ENCODE measurements at regions not wholly inside any gene's neighbourhood (a gene's known extent, or its start where the extent isn't known, plus 50 kb on each side); places are given as distances from the start of the nearest gene placed in this dataset.
"Not testable (repeated sequence)": the region's sequence is repeated elsewhere in the genome, so short reads cannot be mapped to it uniquely, and the experiment has no call there.

GRCh38 chr1:8226747-8227146, 91.2 kb upstream of the SLC45A1 start:
- no peak for ATAC-seq
- TF ChIP-seq ZFP30 (CRISPR knock-in tag; IDR thresholded peaks at IDR 0.05) (no peak), ZNF8 (CRISPR knock-in tag; IDR thresholded peaks at IDR 0.05) (no peak), PPARA (CRISPR knock-in tag; IDR thresholded peaks at IDR 0.05; ENCODE audit: borderline replicate concordance) (no peak), ARNTL (CRISPR knock-in tag; IDR thresholded peaks at IDR 0.05; ENCODE audit: borderline replicate concordance, low read depth) (no peak), TCF4 (CRISPR knock-in tag; IDR thresholded peaks at IDR 0.05; ENCODE audit: borderline replicate concordance) (no peak), TSHZ2 (CRISPR knock-in tag; IDR thresholded peaks at IDR 0.05) (no peak)

GRCh38 chr1:8226024-8226423, 91.9 kb upstream of the SLC45A1 start:
- not testable (repeated sequence) for ATAC-seq

- no peak for TF ChIP-seq TSHZ2 (CRISPR knock-in tag; IDR thresholded peaks at IDR 0.05)
- TF ChIP-seq ESRRG (CRISPR knock-in tag; IDR thresholded peaks at IDR 0.05): no peak
- TF ChIP-seq TOX (CRISPR knock-in tag; IDR thresholded peaks at IDR 0.05; ENCODE audit: borderline replicate concordance): no peak
- no peak for TF ChIP-seq CSRNP3 (CRISPR knock-in tag; IDR thresholded peaks at IDR 0.05)
- TF ChIP-seq RARB (CRISPR knock-in tag; IDR thresholded peaks at IDR 0.05): no peak
- no peak for TF ChIP-seq ISL1 (CRISPR knock-in tag; IDR thresholded peaks at IDR 0.05)
- no peak for TF ChIP-seq OSR1 (CRISPR knock-in tag; IDR thresholded peaks at IDR 0.05)
- TF ChIP-seq ZNF8 (CRISPR knock-in tag; IDR thresholded peaks at IDR 0.05): no peak
- TF ChIP-seq ZFP30 (CRISPR knock-in tag; IDR thresholded peaks at IDR 0.05): no peak
- TF ChIP-seq ZNF70 (CRISPR knock-in tag; IDR thresholded peaks at IDR 0.05): no peak
- no peak for TF ChIP-seq TCF4 (CRISPR knock-in tag; IDR thresholded peaks at IDR 0.05; ENCODE audit: borderline replicate concordance)
- TF ChIP-seq CREB5 (CRISPR knock-in tag; IDR thresholded peaks at IDR 0.05; ENCODE audit: low read depth): no peak
- TF ChIP-seq BACH2 (CRISPR knock-in tag; IDR thresholded peaks at IDR 0.05; ENCODE audit: borderline replicate concordance): no peak
- no peak for TF ChIP-seq ZNF565 (CRISPR knock-in tag; conservative IDR thresholded peaks at IDR 0.05; ENCODE audit: low read depth)
- no peak for TF ChIP-seq GLIS3 (CRISPR knock-in tag; IDR thresholded peaks at IDR 0.05)
- no peak for ATAC-seq
Measured at GRCh38 chr1:8223526-8223925, 94.4 kb upstream of the SLC45A1 start.

GRCh38 chr1:8222789-8223188, 95.1 kb upstream of the SLC45A1 start:
- TF ChIP-seq ISL1 (CRISPR knock-in tag; IDR thresholded peaks at IDR 0.05): no peak
- TF ChIP-seq ZNF565 (CRISPR knock-in tag; conservative IDR thresholded peaks at IDR 0.05; ENCODE audit: low read depth): no peak
- no peak for TF ChIP-seq ESRRG (CRISPR knock-in tag; IDR thresholded peaks at IDR 0.05)
- TF ChIP-seq TSHZ2 (CRISPR knock-in tag; IDR thresholded peaks at IDR 0.05): no peak
- TF ChIP-seq CSRNP3 (CRISPR knock-in tag; IDR thresholded peaks at IDR 0.05): no peak
- no peak for TF ChIP-seq TCF4 (CRISPR knock-in tag; IDR thresholded peaks at IDR 0.05; ENCODE audit: borderline replicate concordance)
- TF ChIP-seq ZFP30 (CRISPR knock-in tag; IDR thresholded peaks at IDR 0.05): no peak
- no peak for TF ChIP-seq RARB (CRISPR knock-in tag; IDR thresholded peaks at IDR 0.05)
- TF ChIP-seq CREB5 (CRISPR knock-in tag; IDR thresholded peaks at IDR 0.05; ENCODE audit: low read depth): no peak
- ATAC-seq: no peak

Measured in SK-N-SH treated with all-trans-retinoic acid at 6 μM for 48 hours (cell line).